Uterus (tissue), 2 donors: ENCODE measurements at regions not wholly inside any gene's neighbourhood (a gene's known extent, or its start where the extent isn't known, plus 50 kb on each side); places are given as distances from the start of the nearest gene placed in this dataset.

ENCODE experiments used
- CTCF ChIP-seq, 4 experiments: fragments of 200-600 bp in 2 of 4; fragments of 450-650 bp in 2 of 4; sonication (generic) in 2 of 4; IDR thresholded peaks; one replicate each; pipeline ENCODE4 v1.5.1; 2016 to 2019; ENCODE audit warnings: antibody characterized with exemption in 4 of 4, mild to moderate bottlenecking in 2 of 4, moderate library complexity in 1 of 4
- POLR2A ChIP-seq, 2 donors: fragments of 450-650 bp; IDR thresholded peaks; one replicate each; pipeline ENCODE4 v1.6.1; 2016; ENCODE audit warnings: antibody characterized with exemption in 2 of 2, mild to moderate bottlenecking in 1 of 2, moderate library complexity in 1 of 2

- TF ChIP-seq CTCF (IDR thresholded peaks at IDR 0.05) (no peak), POLR2A (IDR thresholded peaks at IDR 0.05) (no peak)
These were observed 367.8 kb upstream of the NUPR2 start for GRCh38 chr7:56483861-56484550.
